ENCODE measurements at regions not wholly inside any gene's neighbourhood (a gene's known extent, or its start where the extent isn't known, plus 50 kb on each side); places are given as distances from the start of the nearest gene placed in this dataset.

GRCh38 chr11:127242676-127243075 lies 242.1 kb upstream of the KIRREL3 start:
- H3K4me1 Mint-ChIP-seq (ENCODE audit: insufficient read depth, unreplicated experiment): peaks cover 8% of the 10 kb centered on the region
- TF ChIP-seq, protein P1, sequence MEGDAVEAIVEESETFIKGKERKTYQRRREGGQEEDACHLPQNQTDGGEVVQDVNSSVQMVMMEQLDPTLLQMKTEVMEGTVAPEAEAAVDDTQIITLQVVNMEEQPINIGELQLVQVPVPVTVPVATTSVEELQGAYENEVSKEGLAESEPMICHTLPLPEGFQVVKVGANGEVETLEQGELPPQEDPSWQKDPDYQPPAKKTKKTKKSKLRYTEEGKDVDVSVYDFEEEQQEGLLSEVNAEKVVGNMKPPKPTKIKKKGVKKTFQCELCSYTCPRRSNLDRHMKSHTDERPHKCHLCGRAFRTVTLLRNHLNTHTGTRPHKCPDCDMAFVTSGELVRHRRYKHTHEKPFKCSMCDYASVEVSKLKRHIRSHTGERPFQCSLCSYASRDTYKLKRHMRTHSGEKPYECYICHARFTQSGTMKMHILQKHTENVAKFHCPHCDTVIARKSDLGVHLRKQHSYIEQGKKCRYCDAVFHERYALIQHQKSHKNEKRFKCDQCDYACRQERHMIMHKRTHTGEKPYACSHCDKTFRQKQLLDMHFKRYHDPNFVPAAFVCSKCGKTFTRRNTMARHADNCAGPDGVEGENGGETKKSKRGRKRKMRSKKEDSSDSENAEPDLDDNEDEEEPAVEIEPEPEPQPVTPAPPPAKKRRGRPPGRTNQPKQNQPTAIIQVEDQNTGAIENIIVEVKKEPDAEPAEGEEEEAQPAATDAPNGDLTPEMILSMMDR (IDR thresholded peaks at IDR 0.05; ENCODE audit: unreplicated experiment): no peak
- H3K9me3 Mint-ChIP-seq (ENCODE audit: unreplicated experiment): peaks cover 6% of the 10 kb centered on the region
- BruUV-seq (replicated peaks): no TSS peak
- POLR2A ChIA-PET: no interaction called here
- no peak overlapping the region for H3K4me3 Mint-ChIP-seq (ENCODE audit: unreplicated experiment)
- H3K36me3 Mint-ChIP-seq (ENCODE audit: insufficient read depth, unreplicated experiment): no peaks in the 10 kb centered on the region
- no peak for DNase-seq (ENCODE audit: unreplicated experiment)
- intact Hi-C loops (cut with micrococcal nuclease): no loop called here
- H3K27ac Mint-ChIP-seq (ENCODE audit: low read depth, unreplicated experiment): no peak overlapping the region
- H3K27me3 Mint-ChIP-seq (ENCODE audit: insufficient read depth, unreplicated experiment): peaks cover 46% of the 10 kb centered on the region
- CTCF ChIA-PET: no interaction called here

GRCh38 chr11:127238321-127238720 lies 237.8 kb upstream of the KIRREL3 start:
- CTCF ChIA-PET: interaction anchor here (0.6 kb wide), 1 partner anchor 896 kb away, joined by 4 read pairs; no protein-coding TSS in a partner anchor
- DNase-seq (ENCODE audit: unreplicated experiment): peak; percentile 29
- no peaks in the 10 kb centered on the region for H3K36me3 Mint-ChIP-seq (ENCODE audit: insufficient read depth, unreplicated experiment)
- intact Hi-C loops (cut with micrococcal nuclease): no loop called here
- TF ChIP-seq, protein P1 (IDR thresholded peaks at IDR 0.05; ENCODE audit: unreplicated experiment): no peak
- no peak overlapping the region for H3K4me3 Mint-ChIP-seq (ENCODE audit: unreplicated experiment)
- H3K9me3 Mint-ChIP-seq (ENCODE audit: unreplicated experiment): no peaks in the 10 kb centered on the region
- POLR2A ChIA-PET: interaction anchor here (0.7 kb wide), 1 partner anchor 543 kb away, joined by 3 read pairs; no protein-coding TSS in a partner anchor
- BruUV-seq (replicated peaks): no TSS peak
- H3K27ac Mint-ChIP-seq (ENCODE audit: low read depth, unreplicated experiment): no peak overlapping the region
- H3K4me1 Mint-ChIP-seq (ENCODE audit: insufficient read depth, unreplicated experiment): no peaks in the 10 kb centered on the region
- peaks cover 24% of the 10 kb centered on the region for H3K27me3 Mint-ChIP-seq (ENCODE audit: insufficient read depth, unreplicated experiment)

- Mint-ChIP-seq H3K27ac (ENCODE audit: low read depth, unreplicated experiment) (no peak overlapping the region), H3K36me3 (ENCODE audit: insufficient read depth, unreplicated experiment) (no peaks in the 10 kb centered on the region), H3K4me1 (ENCODE audit: insufficient read depth, unreplicated experiment) (no peaks in the 10 kb centered on the region), H3K9me3 (ENCODE audit: unreplicated experiment) (no peaks in the 10 kb centered on the region), H3K4me3 (ENCODE audit: unreplicated experiment) (no peak overlapping the region), H3K27me3 (ENCODE audit: insufficient read depth, unreplicated experiment) (peaks cover 11% of the 10 kb centered on the region)
- TF ChIP-seq, protein P1 (IDR thresholded peaks at IDR 0.05; ENCODE audit: unreplicated experiment): no peak
- BruUV-seq (replicated peaks): no TSS peak
- DNase-seq (ENCODE audit: unreplicated experiment): no peak
- intact Hi-C loops (cut with micrococcal nuclease): no loop called here
- ChIA-PET POLR2A (no interaction called here), CTCF (interaction anchor here (2.1 kb wide), 1 partner anchor 8 kb away, joined by 8 read pairs; no protein-coding TSS in a partner anchor)
These were observed 236.2 kb upstream of the KIRREL3 start for GRCh38 chr11:127236776-127237175.

DNA sequence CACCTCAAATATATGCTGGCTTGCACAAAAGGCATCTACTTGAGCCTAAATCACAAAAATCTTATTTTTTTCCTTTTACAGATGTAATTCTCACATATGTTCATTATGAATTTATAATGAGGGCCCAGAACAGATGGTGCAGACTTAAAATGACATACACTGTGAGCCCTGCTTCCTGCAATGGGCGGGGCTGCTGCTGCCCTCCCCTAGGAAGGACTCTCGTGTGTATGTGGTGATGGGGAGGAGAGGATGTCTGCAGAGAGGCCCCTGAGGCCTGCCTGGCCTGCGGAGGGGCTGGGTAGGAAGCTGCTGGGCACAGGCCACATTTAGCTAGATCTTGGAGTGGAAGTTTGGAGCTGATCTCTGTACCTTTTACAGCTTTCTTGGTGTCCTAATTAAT lies 233.4 kb upstream of the KIRREL3 start:
- ChIA-PET POLR2A (interaction anchor here (1.0 kb wide), 1 partner anchor 11 kb away, joined by 3 read pairs; no protein-coding TSS in a partner anchor), CTCF (interaction anchor here (0.8 to 1.9 kb wide), 2 partner anchors 15 to 112 kb away, joined by 3 to 4 read pairs; no protein-coding TSS in a partner anchor)
- Mint-ChIP-seq H3K27me3 (ENCODE audit: insufficient read depth, unreplicated experiment) (peaks cover 9% of the 10 kb centered on the region), H3K9me3 (ENCODE audit: unreplicated experiment) (peaks cover 9% of the 10 kb centered on the region), H3K4me3 (ENCODE audit: unreplicated experiment) (no peak overlapping the region), H3K4me1 (ENCODE audit: insufficient read depth, unreplicated experiment) (no peaks in the 10 kb centered on the region), H3K36me3 (ENCODE audit: insufficient read depth, unreplicated experiment) (no peaks in the 10 kb centered on the region), H3K27ac (ENCODE audit: low read depth, unreplicated experiment) (no peak overlapping the region)
- intact Hi-C loops (cut with micrococcal nuclease): no loop called here
- BruUV-seq (replicated peaks): no TSS peak
- TF ChIP-seq, protein P1 (IDR thresholded peaks at IDR 0.05; ENCODE audit: unreplicated experiment): no peak
- no peak for DNase-seq (ENCODE audit: unreplicated experiment)

Data from MCF 10A (cell line).